NB4 (cell line): ENCODE measurements at regions not wholly inside any gene's neighbourhood (a gene's known extent, or its start where the extent isn't known, plus 50 kb on each side); places are given as distances from the start of the nearest gene placed in this dataset.

Experiments
- MYC ChIP-seq: IDR thresholded peaks from 2 replicates; pipeline ENCODE4 v1.6.1; 2011; ENCODE audit warnings: low read depth, low read length
- POLR2A ChIP-seq: IDR thresholded peaks from 2 replicates; pipeline ENCODE4 v1.6.1; 2011; ENCODE audit warnings: mild to moderate bottlenecking; ENCODE audit not compliant: insufficient read length; ENCODE audit errors: extremely low read depth
- TF ChIP-seq, protein P1 (sequence below): IDR thresholded peaks from one replicate; pipeline ENCODE4 v1.5.1; 2012; ENCODE audit warnings: low read depth, low read length
- TF ChIP-seq, protein P2 (sequence below): IDR thresholded peaks from 2 replicates; pipeline ENCODE4 v1.6.1; 2011; ENCODE audit warnings: low read depth, low read length

DNA sequence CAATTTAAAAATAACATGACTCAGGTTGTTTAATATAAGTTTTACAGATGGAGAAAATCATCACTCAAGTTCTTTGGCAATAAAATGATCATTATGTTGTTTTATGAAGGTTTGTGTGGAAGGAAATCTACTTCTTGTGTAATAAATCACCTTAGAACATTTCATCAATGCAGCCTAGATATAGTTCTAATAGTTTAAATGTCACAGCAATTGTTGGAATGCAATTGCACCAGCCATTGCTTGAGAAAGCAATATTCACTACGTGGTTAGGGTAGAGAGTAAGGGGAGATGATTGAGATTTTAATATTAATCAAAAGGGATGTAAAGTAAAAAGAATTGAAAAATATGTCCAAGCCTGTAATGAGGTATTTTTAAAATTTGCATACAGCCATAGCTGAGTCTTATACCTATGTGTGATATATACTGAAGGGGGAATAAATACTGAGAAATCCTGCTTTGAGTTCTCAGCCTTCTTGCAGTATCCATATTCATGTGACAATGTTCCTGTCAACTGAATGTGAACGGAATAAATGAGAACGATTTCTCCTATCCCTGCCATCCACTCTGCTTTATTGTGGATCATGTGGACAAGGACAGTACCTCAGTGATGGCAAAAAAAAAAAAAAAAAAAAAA, 257.9 kb downstream of the OTOL1 start:
- TF ChIP-seq, protein P1, sequence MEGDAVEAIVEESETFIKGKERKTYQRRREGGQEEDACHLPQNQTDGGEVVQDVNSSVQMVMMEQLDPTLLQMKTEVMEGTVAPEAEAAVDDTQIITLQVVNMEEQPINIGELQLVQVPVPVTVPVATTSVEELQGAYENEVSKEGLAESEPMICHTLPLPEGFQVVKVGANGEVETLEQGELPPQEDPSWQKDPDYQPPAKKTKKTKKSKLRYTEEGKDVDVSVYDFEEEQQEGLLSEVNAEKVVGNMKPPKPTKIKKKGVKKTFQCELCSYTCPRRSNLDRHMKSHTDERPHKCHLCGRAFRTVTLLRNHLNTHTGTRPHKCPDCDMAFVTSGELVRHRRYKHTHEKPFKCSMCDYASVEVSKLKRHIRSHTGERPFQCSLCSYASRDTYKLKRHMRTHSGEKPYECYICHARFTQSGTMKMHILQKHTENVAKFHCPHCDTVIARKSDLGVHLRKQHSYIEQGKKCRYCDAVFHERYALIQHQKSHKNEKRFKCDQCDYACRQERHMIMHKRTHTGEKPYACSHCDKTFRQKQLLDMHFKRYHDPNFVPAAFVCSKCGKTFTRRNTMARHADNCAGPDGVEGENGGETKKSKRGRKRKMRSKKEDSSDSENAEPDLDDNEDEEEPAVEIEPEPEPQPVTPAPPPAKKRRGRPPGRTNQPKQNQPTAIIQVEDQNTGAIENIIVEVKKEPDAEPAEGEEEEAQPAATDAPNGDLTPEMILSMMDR: no peak
- TF ChIP-seq POLR2A (no peak), MYC (no peak)
- TF ChIP-seq, protein P2, sequence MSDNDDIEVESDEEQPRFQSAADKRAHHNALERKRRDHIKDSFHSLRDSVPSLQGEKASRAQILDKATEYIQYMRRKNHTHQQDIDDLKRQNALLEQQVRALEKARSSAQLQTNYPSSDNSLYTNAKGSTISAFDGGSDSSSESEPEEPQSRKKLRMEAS: no peak
